GM12874 (cell line): ENCODE measurements at regions not wholly inside any gene's neighbourhood (a gene's known extent, or its start where the extent isn't known, plus 50 kb on each side); places are given as distances from the start of the nearest gene placed in this dataset.

Experiments used
- CTCF ChIP-seq: IDR thresholded peaks from 2 replicates; pipeline ENCODE4 v1.5.1; 2011; ENCODE audit warnings: low read depth, mild to moderate bottlenecking, control low read depth, low read length, moderate library complexity; ENCODE audit not compliant: insufficient read depth

GRCh38 chr20:22842793-22843192 is 192.3 kb upstream of the SSTR4 start:
- TF ChIP-seq CTCF = no peak

- TF ChIP-seq CTCF = no peak
Measured at GRCh38 chr20:22844959-22845358, 190.2 kb upstream of the SSTR4 start.

- TF ChIP-seq CTCF = no peak
Measured at GRCh38 chr20:22846863-22847262, 188.2 kb upstream of the SSTR4 start.

GRCh38 chr20:22848364-22848763 is 186.7 kb upstream of the SSTR4 start:
- TF ChIP-seq CTCF = no peak

- peak; percentile 62 for TF ChIP-seq CTCF
Measured at GRCh38 chr20:22851679-22852346, 183.3 kb upstream of the SSTR4 start.

GRCh38 chr20:22861231-22861980 is 173.7 kb upstream of the SSTR4 start:
- no peak for TF ChIP-seq CTCF

- TF ChIP-seq CTCF = no peak
Measured at GRCh38 chr20:22861990-22862389, 173.1 kb upstream of the SSTR4 start.
